ENCODE measurements at regions not wholly inside any gene's neighbourhood (a gene's known extent, or its start where the extent isn't known, plus 50 kb on each side); places are given as distances from the start of the nearest gene placed in this dataset.

- Histone ChIP-seq H3K27ac (no peak overlapping the region), H3K36me3 (no peaks in the 10 kb centered on the region), H3K4me1 (no peaks in the 10 kb centered on the region), H3K27me3 (no peaks in the 10 kb centered on the region), H3K4me3 (no peak overlapping the region), H3K9me3 (no peaks in the 10 kb centered on the region)
- intact Hi-C loops (cut with DNase I) = no loop called here
- TF ChIP-seq CTCF (IDR thresholded peaks at IDR 0.05) (no peak), POLR2A (IDR thresholded peaks at IDR 0.05) (no peak)
- 72 to 85% methylated on average over 4 of the region's 4 CpGs for WGBS, 2 donors
- no peak for DNase-seq
These were observed 654.3 kb upstream of the LCORL start for GRCh38 chr4:18675586-18676525.

- Histone ChIP-seq H3K27me3 (no peaks in the 10 kb centered on the region), H3K9me3 (no peaks in the 10 kb centered on the region), H3K4me1 (no peaks in the 10 kb centered on the region), H3K4me3 (no peak overlapping the region), H3K36me3 (no peaks in the 10 kb centered on the region), H3K27ac (no peak overlapping the region)
- 70 to 85% methylated on average over 1 of the region's 1 CpG for WGBS, 2 donors
- DNase-seq = no peak
- TF ChIP-seq CTCF (IDR thresholded peaks at IDR 0.05) (no peak), POLR2A (IDR thresholded peaks at IDR 0.05) (no peak)
- intact Hi-C loops (cut with DNase I) = no loop called here
These were observed 648.5 kb upstream of the LCORL start for GRCh38 chr4:18670034-18670433.

GRCh38 chr4:18669390-18669789 is 647.8 kb upstream of the LCORL start:
- H3K36me3 ChIP-seq = no peaks in the 10 kb centered on the region
- H3K27me3 ChIP-seq = no peaks in the 10 kb centered on the region
- WGBS, 2 donors = 75 to 88% methylated on average over 1 of the region's 1 CpG
- no peak overlapping the region for H3K4me3 ChIP-seq
- no peak for TF ChIP-seq POLR2A (IDR thresholded peaks at IDR 0.05)
- no peak for TF ChIP-seq CTCF (IDR thresholded peaks at IDR 0.05)
- H3K4me1 ChIP-seq = no peaks in the 10 kb centered on the region
- H3K27ac ChIP-seq = no peak overlapping the region
- intact Hi-C loops (cut with DNase I) = no loop called here
- DNase-seq = no peak
- no peaks in the 10 kb centered on the region for H3K9me3 ChIP-seq

GRCh38 chr4:18666322-18666721 is 644.8 kb upstream of the LCORL start:
- no peaks in the 10 kb centered on the region for H3K27me3 ChIP-seq
- intact Hi-C loops (cut with DNase I) = no loop called here
- no peaks in the 10 kb centered on the region for H3K36me3 ChIP-seq
- no peaks in the 10 kb centered on the region for H3K9me3 ChIP-seq
- H3K27ac ChIP-seq = no peak overlapping the region
- no peaks in the 10 kb centered on the region for H3K4me1 ChIP-seq
- no peak for DNase-seq
- 86 to 92% methylated on average over 6 of the region's 6 CpGs for WGBS, 2 donors
- no peak for TF ChIP-seq POLR2A (IDR thresholded peaks at IDR 0.05)
- no peak for TF ChIP-seq CTCF (IDR thresholded peaks at IDR 0.05)
- no peak overlapping the region for H3K4me3 ChIP-seq

- no peak for TF ChIP-seq POLR2A (IDR thresholded peaks at IDR 0.05)
- TF ChIP-seq CTCF (IDR thresholded peaks at IDR 0.05) = no peak
- Histone ChIP-seq H3K4me3 (no peak overlapping the region), H3K36me3 (no peaks in the 10 kb centered on the region), H3K9me3 (no peaks in the 10 kb centered on the region), H3K27me3 (no peaks in the 10 kb centered on the region), H3K4me1 (no peaks in the 10 kb centered on the region), H3K27ac (no peak overlapping the region)
- DNase-seq = no peak
- intact Hi-C loops (cut with DNase I) = no loop called here
- 90 to 93% methylated on average over 7 to 8 of the region's 9 CpGs for WGBS, 2 donors
These were observed 642.6 kb upstream of the LCORL start for GRCh38 chr4:18664171-18664570.

Measured in esophagus squamous epithelium (tissue), 5 donors.